ENCODE measurements at regions not wholly inside any gene's neighbourhood (a gene's known extent, or its start where the extent isn't known, plus 50 kb on each side); places are given as distances from the start of the nearest gene placed in this dataset.

- no peaks in the 10 kb centered on the region for H3K36me3 Mint-ChIP-seq
- no peak overlapping the region for H3K4me3 Mint-ChIP-seq
- no peak overlapping the region for H3K27ac Mint-ChIP-seq
- no peaks in the 10 kb centered on the region for H3K27me3 Mint-ChIP-seq
- DNase-seq (ENCODE audit: low spot score in 2 of 2), result no peak
- no peak for ATAC-seq (ENCODE audit: low read depth)
- peaks cover 6% of the 10 kb centered on the region for H3K9me3 Mint-ChIP-seq
- no peaks in the 10 kb centered on the region for H3K4me1 Mint-ChIP-seq
Measured at GRCh38 chr16:65523283-65523944, 401.6 kb upstream of the CDH11 start.

- no peaks in the 10 kb centered on the region for H3K36me3 Mint-ChIP-seq
- DNase-seq (ENCODE audit: low spot score in 2 of 2) (no peak), ATAC-seq (ENCODE audit: low read depth) (no peak)
- no peak overlapping the region for H3K27ac Mint-ChIP-seq
- H3K4me1 Mint-ChIP-seq, result no peaks in the 10 kb centered on the region
- H3K4me3 Mint-ChIP-seq, result no peak overlapping the region
- H3K9me3 Mint-ChIP-seq, result peaks cover 4% of the 10 kb centered on the region
- H3K27me3 Mint-ChIP-seq, result no peaks in the 10 kb centered on the region
Measured at GRCh38 chr16:65522412-65522811, 400.5 kb upstream of the CDH11 start.

GRCh38 chr16:65521633-65522328 is 399.9 kb upstream of the CDH11 start:
- H3K27ac Mint-ChIP-seq, result no peak overlapping the region
- peaks cover 4% of the 10 kb centered on the region for H3K9me3 Mint-ChIP-seq
- ATAC-seq (ENCODE audit: low read depth), result no peak
- no peak for DNase-seq (ENCODE audit: low spot score in 2 of 2)
- no peaks in the 10 kb centered on the region for H3K36me3 Mint-ChIP-seq
- no peaks in the 10 kb centered on the region for H3K4me1 Mint-ChIP-seq
- no peaks in the 10 kb centered on the region for H3K27me3 Mint-ChIP-seq
- no peak overlapping the region for H3K4me3 Mint-ChIP-seq

GRCh38 chr16:65519402-65519801 is 397.5 kb upstream of the CDH11 start:
- DNase-seq (ENCODE audit: low spot score in 2 of 2) (no peak), ATAC-seq (ENCODE audit: low read depth) (no peak)
- Mint-ChIP-seq H3K4me3 (no peak overlapping the region), H3K36me3 (no peaks in the 10 kb centered on the region), H3K4me1 (no peaks in the 10 kb centered on the region), H3K9me3 (peaks cover 4% of the 10 kb centered on the region), H3K27me3 (no peaks in the 10 kb centered on the region), H3K27ac (no peak overlapping the region)

- H3K27ac Mint-ChIP-seq, result no peak overlapping the region
- H3K4me1 Mint-ChIP-seq, result no peaks in the 10 kb centered on the region
- peaks cover 4% of the 10 kb centered on the region for H3K9me3 Mint-ChIP-seq
- no peaks in the 10 kb centered on the region for H3K36me3 Mint-ChIP-seq
- H3K27me3 Mint-ChIP-seq, result no peaks in the 10 kb centered on the region
- H3K4me3 Mint-ChIP-seq, result no peak overlapping the region
- DNase-seq (ENCODE audit: low spot score in 2 of 2) (no peak), ATAC-seq (ENCODE audit: low read depth) (no peak)
Measured at GRCh38 chr16:65515193-65515592, 393.3 kb upstream of the CDH11 start.

GRCh38 chr16:65510850-65511249 is 389.0 kb upstream of the CDH11 start:
- Mint-ChIP-seq H3K27ac (no peak overlapping the region), H3K4me1 (no peaks in the 10 kb centered on the region), H3K36me3 (no peaks in the 10 kb centered on the region), H3K27me3 (peaks cover 1% of the 10 kb centered on the region), H3K9me3 (peaks cover 5% of the 10 kb centered on the region), H3K4me3 (no peak overlapping the region)
- no peak for ATAC-seq (ENCODE audit: low read depth)
- no peak for DNase-seq (ENCODE audit: low spot score in 2 of 2)

GRCh38 chr16:65510241-65510640 is 388.4 kb upstream of the CDH11 start:
- DNase-seq (ENCODE audit: low spot score in 2 of 2), result no peak
- no peak for ATAC-seq (ENCODE audit: low read depth)
- peaks cover 5% of the 10 kb centered on the region for H3K9me3 Mint-ChIP-seq
- H3K4me3 Mint-ChIP-seq, result no peak overlapping the region
- no peak overlapping the region for H3K27ac Mint-ChIP-seq
- no peaks in the 10 kb centered on the region for H3K4me1 Mint-ChIP-seq
- peaks cover 1% of the 10 kb centered on the region for H3K27me3 Mint-ChIP-seq
- H3K36me3 Mint-ChIP-seq, result no peaks in the 10 kb centered on the region

GRCh38 chr16:65509172-65509571 is 387.3 kb upstream of the CDH11 start:
- ATAC-seq (ENCODE audit: low read depth) (no peak), DNase-seq (ENCODE audit: low spot score in 2 of 2) (no peak)
- Mint-ChIP-seq H3K36me3 (no peaks in the 10 kb centered on the region), H3K27ac (no peak overlapping the region), H3K9me3 (peaks cover 5% of the 10 kb centered on the region), H3K4me3 (no peak overlapping the region), H3K4me1 (no peaks in the 10 kb centered on the region), H3K27me3 (peaks cover 1% of the 10 kb centered on the region)

- Mint-ChIP-seq H3K4me1 (no peaks in the 10 kb centered on the region), H3K27ac (no peak overlapping the region), H3K9me3 (peaks cover 6% of the 10 kb centered on the region), H3K4me3 (no peak overlapping the region), H3K27me3 (no peaks in the 10 kb centered on the region), H3K36me3 (no peaks in the 10 kb centered on the region)
- no peak for DNase-seq (ENCODE audit: low spot score in 2 of 2)
- no peak for ATAC-seq (ENCODE audit: low read depth)
Measured at GRCh38 chr16:65500919-65501318, 379.1 kb upstream of the CDH11 start.

- ATAC-seq (ENCODE audit: low read depth) (no peak), DNase-seq (ENCODE audit: low spot score in 2 of 2) (no peak)
- H3K27ac Mint-ChIP-seq, result no peak overlapping the region
- no peaks in the 10 kb centered on the region for H3K36me3 Mint-ChIP-seq
- H3K4me3 Mint-ChIP-seq, result no peak overlapping the region
- H3K4me1 Mint-ChIP-seq, result no peaks in the 10 kb centered on the region
- no peaks in the 10 kb centered on the region for H3K27me3 Mint-ChIP-seq
- H3K9me3 Mint-ChIP-seq, result peaks cover 6% of the 10 kb centered on the region
Measured at GRCh38 chr16:65500007-65500406, 378.1 kb upstream of the CDH11 start.

GRCh38 chr16:65499566-65499965 is 377.7 kb upstream of the CDH11 start:
- Mint-ChIP-seq H3K27me3 (no peaks in the 10 kb centered on the region), H3K4me3 (no peak overlapping the region), H3K4me1 (no peaks in the 10 kb centered on the region), H3K9me3 (peaks cover 6% of the 10 kb centered on the region), H3K27ac (no peak overlapping the region), H3K36me3 (no peaks in the 10 kb centered on the region)
- DNase-seq (ENCODE audit: low spot score in 2 of 2) (no peak), ATAC-seq (ENCODE audit: low read depth) (no peak)

GRCh38 chr16:65497571-65497970 is 375.7 kb upstream of the CDH11 start:
- H3K4me3 Mint-ChIP-seq, result no peak overlapping the region
- H3K9me3 Mint-ChIP-seq, result peaks cover 8% of the 10 kb centered on the region
- DNase-seq (ENCODE audit: low spot score in 2 of 2), result no peak
- H3K36me3 Mint-ChIP-seq, result no peaks in the 10 kb centered on the region
- no peaks in the 10 kb centered on the region for H3K27me3 Mint-ChIP-seq
- H3K4me1 Mint-ChIP-seq, result no peaks in the 10 kb centered on the region
- no peak for ATAC-seq (ENCODE audit: low read depth)
- H3K27ac Mint-ChIP-seq, result no peak overlapping the region

- no peak for ATAC-seq (ENCODE audit: low read depth)
- peaks cover 6% of the 10 kb centered on the region for H3K9me3 Mint-ChIP-seq
- DNase-seq (ENCODE audit: low spot score in 2 of 2), result no peak
- H3K4me1 Mint-ChIP-seq, result no peaks in the 10 kb centered on the region
- no peaks in the 10 kb centered on the region for H3K27me3 Mint-ChIP-seq
- no peaks in the 10 kb centered on the region for H3K36me3 Mint-ChIP-seq
- H3K27ac Mint-ChIP-seq, result no peak overlapping the region
- H3K4me3 Mint-ChIP-seq, result no peak overlapping the region
Measured at GRCh38 chr16:65495106-65495505, 373.2 kb upstream of the CDH11 start.

GRCh38 chr16:65494609-65495008 is 372.7 kb upstream of the CDH11 start:
- H3K27ac Mint-ChIP-seq, result no peak overlapping the region
- no peaks in the 10 kb centered on the region for H3K27me3 Mint-ChIP-seq
- DNase-seq (ENCODE audit: low spot score in 2 of 2), result no peak
- no peak for ATAC-seq (ENCODE audit: low read depth)
- H3K9me3 Mint-ChIP-seq, result peaks cover 7% of the 10 kb centered on the region
- no peaks in the 10 kb centered on the region for H3K4me1 Mint-ChIP-seq
- H3K36me3 Mint-ChIP-seq, result no peaks in the 10 kb centered on the region
- H3K4me3 Mint-ChIP-seq, result no peak overlapping the region

GRCh38 chr16:65494080-65494479 is 372.2 kb upstream of the CDH11 start:
- peaks cover 7% of the 10 kb centered on the region for H3K9me3 Mint-ChIP-seq
- no peaks in the 10 kb centered on the region for H3K4me1 Mint-ChIP-seq
- ATAC-seq (ENCODE audit: low read depth) (no peak), DNase-seq (ENCODE audit: low spot score in 2 of 2) (no peak)
- H3K4me3 Mint-ChIP-seq, result no peak overlapping the region
- H3K27ac Mint-ChIP-seq, result no peak overlapping the region
- no peaks in the 10 kb centered on the region for H3K27me3 Mint-ChIP-seq
- no peaks in the 10 kb centered on the region for H3K36me3 Mint-ChIP-seq
